ENCODE measurements at regions not wholly inside any gene's neighbourhood (a gene's known extent, or its start where the extent isn't known, plus 50 kb on each side); places are given as distances from the start of the nearest gene placed in this dataset.

GRCh38 chr3:95717048-95717447 lies 1097.3 kb upstream of the EPHA6 start:
- H3K9me3 Mint-ChIP-seq (ENCODE audit: unreplicated experiment) = no peaks in the 10 kb centered on the region
- BruUV-seq (replicated peaks) = no TSS peak
- CTCF ChIA-PET = no interaction called here
- no peak overlapping the region for H3K4me3 ChIP-seq (ENCODE audit: low read depth, low read length)
- no peak for DNase-seq
- H3K36me3 Mint-ChIP-seq (ENCODE audit: insufficient read depth, unreplicated experiment) = no peaks in the 10 kb centered on the region
- POLR2A ChIA-PET = no interaction called here
- intact Hi-C loops (cut with micrococcal nuclease; ENCODE audit: unreplicated experiment) = no loop called here
- no peaks in the 10 kb centered on the region for H3K27me3 ChIP-seq (replicated peaks; ENCODE audit: control insufficient read depth, insufficient read depth, low read length)
- no peak overlapping the region for H3K4me3 Mint-ChIP-seq (ENCODE audit: unreplicated experiment)
- H3K4me1 ChIP-seq = no peaks in the 10 kb centered on the region
- no peaks in the 10 kb centered on the region for H3K9me3 ChIP-seq
- H3K27me3 Mint-ChIP-seq (ENCODE audit: insufficient read depth, unreplicated experiment) = no peaks in the 10 kb centered on the region
- TF ChIP-seq, protein P1, sequence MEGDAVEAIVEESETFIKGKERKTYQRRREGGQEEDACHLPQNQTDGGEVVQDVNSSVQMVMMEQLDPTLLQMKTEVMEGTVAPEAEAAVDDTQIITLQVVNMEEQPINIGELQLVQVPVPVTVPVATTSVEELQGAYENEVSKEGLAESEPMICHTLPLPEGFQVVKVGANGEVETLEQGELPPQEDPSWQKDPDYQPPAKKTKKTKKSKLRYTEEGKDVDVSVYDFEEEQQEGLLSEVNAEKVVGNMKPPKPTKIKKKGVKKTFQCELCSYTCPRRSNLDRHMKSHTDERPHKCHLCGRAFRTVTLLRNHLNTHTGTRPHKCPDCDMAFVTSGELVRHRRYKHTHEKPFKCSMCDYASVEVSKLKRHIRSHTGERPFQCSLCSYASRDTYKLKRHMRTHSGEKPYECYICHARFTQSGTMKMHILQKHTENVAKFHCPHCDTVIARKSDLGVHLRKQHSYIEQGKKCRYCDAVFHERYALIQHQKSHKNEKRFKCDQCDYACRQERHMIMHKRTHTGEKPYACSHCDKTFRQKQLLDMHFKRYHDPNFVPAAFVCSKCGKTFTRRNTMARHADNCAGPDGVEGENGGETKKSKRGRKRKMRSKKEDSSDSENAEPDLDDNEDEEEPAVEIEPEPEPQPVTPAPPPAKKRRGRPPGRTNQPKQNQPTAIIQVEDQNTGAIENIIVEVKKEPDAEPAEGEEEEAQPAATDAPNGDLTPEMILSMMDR (IDR thresholded peaks at IDR 0.05; ENCODE audit: insufficient read depth in 1 of 2, low read depth in 1 of 2, low read length in 1 of 2, severe bottlenecking in 1 of 2, unreplicated experiment in 1 of 2) = no peak
- no peaks in the 10 kb centered on the region for H3K4me1 Mint-ChIP-seq (ENCODE audit: low read depth, unreplicated experiment)
- no peaks in the 10 kb centered on the region for H3K36me3 ChIP-seq (ENCODE audit: control insufficient read depth, insufficient read depth, low read length)
- no peak overlapping the region for H3K27ac Mint-ChIP-seq (ENCODE audit: unreplicated experiment)

GRCh38 chr3:95718168-95718567 lies 1096.2 kb upstream of the EPHA6 start:
- Mint-ChIP-seq H3K27me3 (ENCODE audit: insufficient read depth, unreplicated experiment) (no peaks in the 10 kb centered on the region), H3K9me3 (ENCODE audit: unreplicated experiment) (no peaks in the 10 kb centered on the region), H3K4me3 (ENCODE audit: unreplicated experiment) (no peak overlapping the region), H3K27ac (ENCODE audit: unreplicated experiment) (no peak overlapping the region), H3K36me3 (ENCODE audit: insufficient read depth, unreplicated experiment) (no peaks in the 10 kb centered on the region), H3K4me1 (ENCODE audit: low read depth, unreplicated experiment) (no peaks in the 10 kb centered on the region)
- TF ChIP-seq, protein P1 (IDR thresholded peaks at IDR 0.05; ENCODE audit: insufficient read depth in 1 of 2, low read depth in 1 of 2, low read length in 1 of 2, severe bottlenecking in 1 of 2, unreplicated experiment in 1 of 2) = no peak
- no peaks in the 10 kb centered on the region for H3K36me3 ChIP-seq (ENCODE audit: control insufficient read depth, insufficient read depth, low read length)
- H3K4me3 ChIP-seq (ENCODE audit: low read depth, low read length) = no peak overlapping the region
- no peaks in the 10 kb centered on the region for H3K4me1 ChIP-seq
- H3K27me3 ChIP-seq (replicated peaks; ENCODE audit: control insufficient read depth, insufficient read depth, low read length) = no peaks in the 10 kb centered on the region
- no peak for DNase-seq
- CTCF ChIA-PET = no interaction called here
- H3K9me3 ChIP-seq = no peaks in the 10 kb centered on the region
- no TSS peak for BruUV-seq (replicated peaks)
- intact Hi-C loops (cut with micrococcal nuclease; ENCODE audit: unreplicated experiment) = no loop called here
- POLR2A ChIA-PET = no interaction called here

DNA sequence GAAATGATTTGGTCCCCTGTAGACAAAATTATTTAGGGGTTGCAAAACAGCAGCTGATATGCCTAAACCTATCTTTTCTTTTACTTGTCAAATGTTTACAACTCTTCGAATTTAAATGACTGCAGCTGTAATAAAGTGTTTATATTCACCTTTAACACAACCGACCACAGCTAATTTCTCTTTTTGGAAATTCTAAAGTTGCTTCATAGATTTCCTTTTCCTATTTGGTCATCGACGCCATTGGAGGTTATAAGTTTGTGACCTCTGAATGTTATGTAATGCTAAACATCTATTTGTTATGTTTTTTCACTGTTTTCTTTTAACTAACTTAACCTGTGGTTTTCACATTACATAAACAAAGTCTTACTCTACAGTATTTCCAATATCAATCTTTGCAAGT lies 1094.9 kb upstream of the EPHA6 start:
- no peak overlapping the region for H3K4me3 Mint-ChIP-seq (ENCODE audit: unreplicated experiment)
- ChIA-PET POLR2A (no interaction called here), CTCF (no interaction called here)
- no peaks in the 10 kb centered on the region for H3K36me3 Mint-ChIP-seq (ENCODE audit: insufficient read depth, unreplicated experiment)
- no peaks in the 10 kb centered on the region for H3K4me1 Mint-ChIP-seq (ENCODE audit: low read depth, unreplicated experiment)
- H3K27me3 Mint-ChIP-seq (ENCODE audit: insufficient read depth, unreplicated experiment) = no peaks in the 10 kb centered on the region
- no TSS peak for BruUV-seq (replicated peaks)
- Histone ChIP-seq H3K9me3 (no peaks in the 10 kb centered on the region), H3K27me3 (replicated peaks; ENCODE audit: control insufficient read depth, insufficient read depth, low read length) (no peaks in the 10 kb centered on the region), H3K36me3 (ENCODE audit: control insufficient read depth, insufficient read depth, low read length) (no peaks in the 10 kb centered on the region), H3K4me3 (ENCODE audit: low read depth, low read length) (no peak overlapping the region), H3K4me1 (no peaks in the 10 kb centered on the region)
- no peaks in the 10 kb centered on the region for H3K9me3 Mint-ChIP-seq (ENCODE audit: unreplicated experiment)
- DNase-seq = no peak
- intact Hi-C loops (cut with micrococcal nuclease; ENCODE audit: unreplicated experiment) = no loop called here
- H3K27ac Mint-ChIP-seq (ENCODE audit: unreplicated experiment) = no peak overlapping the region
- TF ChIP-seq, protein P1 (IDR thresholded peaks at IDR 0.05; ENCODE audit: insufficient read depth in 1 of 2, low read depth in 1 of 2, low read length in 1 of 2, severe bottlenecking in 1 of 2, unreplicated experiment in 1 of 2) = no peak

Measured in Caco-2 (cell line).